Thoracic aorta (tissue), 2 donors: ENCODE measurements at regions not wholly inside any gene's neighbourhood (a gene's known extent, or its start where the extent isn't known, plus 50 kb on each side); places are given as distances from the start of the nearest gene placed in this dataset.

Source experiments
- ATAC-seq: fragments of 150-250 bp; one replicate; pipeline ENCODE4 v1.8.0; 2017; ENCODE audit warnings: low read depth; ENCODE audit not compliant: insufficient number of reproducible peaks, low FRiP score
- DNase-seq: peaks from one replicate; pipeline ENCODE4 v3.0.0-alpha.2; 2020; ENCODE audit warnings: low spot score
- H3K27ac ChIP-seq, 2 donors: fragments of 200-600 bp; sonication (generic); 1 replicate in 1 of 2; 2 replicates in 1 of 2; pipeline ENCODE4 v1.5.1; 2016; ENCODE audit warnings: mild to moderate bottlenecking in 2 of 2, moderate library complexity in 2 of 2
- H3K27me3 ChIP-seq: fragments of 200-600 bp; sonication (generic); replicated peaks from 2 replicates; pipeline ENCODE4 v1.6.0; 2016; ENCODE audit warnings: mild to moderate bottlenecking; ENCODE audit not compliant: insufficient read depth
- H3K36me3 ChIP-seq: fragments of 200-600 bp; sonication (generic); one replicate; pipeline ENCODE4 v1.5.1; 2016
- H3K4me1 ChIP-seq, 2 donors: fragments of 200-600 bp; sonication (generic); 1 replicate in 1 of 2; 2 replicates in 1 of 2; pipeline versions ENCODE4 v1.5.1 to v1.6.0; 2016; ENCODE audit warnings: low read depth in 2 of 2, mild to moderate bottlenecking in 1 of 2; ENCODE audit not compliant: control insufficient read depth in 1 of 2
- H3K4me3 ChIP-seq: fragments of 200-600 bp; sonication (generic); 2 replicates; pipeline ENCODE4 v1.5.1; 2016; ENCODE audit warnings: mild to moderate bottlenecking
- H3K9me3 ChIP-seq: fragments of 200-600 bp; sonication (generic); 2 replicates; pipeline ENCODE4 v1.5.1; 2016
- TF ChIP-seq, protein P1 (sequence below): fragments of 200-600 bp; sonication (generic); IDR thresholded peaks from one replicate; pipeline ENCODE4 v1.5.1; 2019; ENCODE audit warnings: antibody characterized with exemption

GRCh38 chr11:95483339-95483738 is 252.3 kb upstream of the SESN3 start:
- no peaks in the 10 kb centered on the region for H3K27me3 ChIP-seq
- TF ChIP-seq, protein P1, sequence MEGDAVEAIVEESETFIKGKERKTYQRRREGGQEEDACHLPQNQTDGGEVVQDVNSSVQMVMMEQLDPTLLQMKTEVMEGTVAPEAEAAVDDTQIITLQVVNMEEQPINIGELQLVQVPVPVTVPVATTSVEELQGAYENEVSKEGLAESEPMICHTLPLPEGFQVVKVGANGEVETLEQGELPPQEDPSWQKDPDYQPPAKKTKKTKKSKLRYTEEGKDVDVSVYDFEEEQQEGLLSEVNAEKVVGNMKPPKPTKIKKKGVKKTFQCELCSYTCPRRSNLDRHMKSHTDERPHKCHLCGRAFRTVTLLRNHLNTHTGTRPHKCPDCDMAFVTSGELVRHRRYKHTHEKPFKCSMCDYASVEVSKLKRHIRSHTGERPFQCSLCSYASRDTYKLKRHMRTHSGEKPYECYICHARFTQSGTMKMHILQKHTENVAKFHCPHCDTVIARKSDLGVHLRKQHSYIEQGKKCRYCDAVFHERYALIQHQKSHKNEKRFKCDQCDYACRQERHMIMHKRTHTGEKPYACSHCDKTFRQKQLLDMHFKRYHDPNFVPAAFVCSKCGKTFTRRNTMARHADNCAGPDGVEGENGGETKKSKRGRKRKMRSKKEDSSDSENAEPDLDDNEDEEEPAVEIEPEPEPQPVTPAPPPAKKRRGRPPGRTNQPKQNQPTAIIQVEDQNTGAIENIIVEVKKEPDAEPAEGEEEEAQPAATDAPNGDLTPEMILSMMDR = no peak
- no peak for DNase-seq
- no peak overlapping the region for H3K4me3 ChIP-seq
- H3K4me1 ChIP-seq = no peaks in the 10 kb centered on the region
- H3K36me3 ChIP-seq = no peaks in the 10 kb centered on the region
- H3K9me3 ChIP-seq = no peaks in the 10 kb centered on the region
- ATAC-seq = no peak
- no peak overlapping the region for H3K27ac ChIP-seq

GRCh38 chr11:95478003-95478402 is 247.0 kb upstream of the SESN3 start:
- H3K4me1 ChIP-seq = no peaks in the 10 kb centered on the region
- ATAC-seq = no peak

GRCh38 chr11:95469258-95469657 is 238.3 kb upstream of the SESN3 start:
- DNase-seq = no peak
- H3K4me1 ChIP-seq = no peaks in the 10 kb centered on the region
- no peaks in the 10 kb centered on the region for H3K9me3 ChIP-seq
- no peaks in the 10 kb centered on the region for H3K27me3 ChIP-seq
- no peak for ATAC-seq
- no peaks in the 10 kb centered on the region for H3K36me3 ChIP-seq
- no peak overlapping the region for H3K4me3 ChIP-seq
- H3K27ac ChIP-seq = no peak overlapping the region
- TF ChIP-seq, protein P1 = no peak

More at GRCh38 chr11:95478003-95478402, 247.0 kb upstream of the SESN3 start:
- no peak for DNase-seq
- H3K4me3 ChIP-seq = no peak overlapping the region
- H3K27ac ChIP-seq = no peak overlapping the region
- TF ChIP-seq, protein P1 = no peak
- H3K9me3 ChIP-seq = no peaks in the 10 kb centered on the region
- H3K36me3 ChIP-seq = no peaks in the 10 kb centered on the region
- no peaks in the 10 kb centered on the region for H3K27me3 ChIP-seq

GRCh38 chr11:95466416-95466815 is 235.4 kb upstream of the SESN3 start:
- Histone ChIP-seq H3K36me3 (no peaks in the 10 kb centered on the region), H3K4me1 (no peaks in the 10 kb centered on the region), H3K4me3 (no peak overlapping the region), H3K27me3 (no peaks in the 10 kb centered on the region), H3K27ac (no peak overlapping the region), H3K9me3 (no peaks in the 10 kb centered on the region)
- TF ChIP-seq, protein P1 = no peak
- DNase-seq (no peak), ATAC-seq (no peak)

DNA sequence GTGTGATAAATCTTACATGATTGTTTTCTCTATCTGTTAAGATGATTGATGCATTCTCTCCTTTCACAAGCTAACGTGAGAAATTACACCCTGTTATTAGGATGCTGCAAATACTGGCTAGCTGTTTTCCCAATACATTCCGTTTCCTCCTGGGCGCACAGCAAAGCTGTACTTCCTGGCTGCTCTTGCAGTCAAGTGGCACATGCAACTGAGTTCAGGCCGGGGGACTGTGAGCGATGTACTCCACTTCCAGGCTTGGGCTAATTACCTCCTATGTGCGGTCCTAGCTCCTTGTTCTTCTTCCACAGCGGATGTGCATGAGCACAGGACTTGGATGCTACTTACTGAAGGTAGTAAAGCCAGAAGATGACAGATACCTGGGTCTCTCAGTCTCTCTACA is 234.9 kb upstream of the SESN3 start:
- no peak for ATAC-seq
- DNase-seq = no peak
- Histone ChIP-seq H3K36me3 (no peaks in the 10 kb centered on the region), H3K27ac (no peak overlapping the region), H3K27me3 (no peaks in the 10 kb centered on the region), H3K4me3 (no peak overlapping the region), H3K4me1 (no peaks in the 10 kb centered on the region), H3K9me3 (no peaks in the 10 kb centered on the region)
- TF ChIP-seq, protein P1 = no peak
